GM12892 (cell line): ENCODE measurements at regions not wholly inside any gene's neighbourhood (a gene's known extent, or its start where the extent isn't known, plus 50 kb on each side); places are given as distances from the start of the nearest gene placed in this dataset.

Source experiments
- DNase-seq: peaks from one replicate; pipeline ENCODE4 v3.0.0; 2011; ENCODE audit not compliant: insufficient read length
- FAIRE-seq: peaks from 2 replicates; lab custom pipeline; 2011; peaks lifted over from hg19 to GRCh38; lab: Jason Lieb, UNC
- POLR2A ChIP-seq: IDR thresholded peaks from 2 replicates; pipeline ENCODE4 v1.6.1; 2011; ENCODE audit warnings: low read depth, low read length, control low read depth
- POLR2AphosphoS5 ChIP-seq: IDR thresholded peaks from 2 replicates; pipeline ENCODE4 v1.6.1; 2011; ENCODE audit warnings: low read depth, low read length, control low read depth
- TAF1 ChIP-seq: IDR thresholded peaks from 2 replicates; pipeline ENCODE4 v1.6.1; 2011; ENCODE audit warnings: low read depth, mild to moderate bottlenecking, control low read depth, low read length, borderline replicate concordance

DNA sequence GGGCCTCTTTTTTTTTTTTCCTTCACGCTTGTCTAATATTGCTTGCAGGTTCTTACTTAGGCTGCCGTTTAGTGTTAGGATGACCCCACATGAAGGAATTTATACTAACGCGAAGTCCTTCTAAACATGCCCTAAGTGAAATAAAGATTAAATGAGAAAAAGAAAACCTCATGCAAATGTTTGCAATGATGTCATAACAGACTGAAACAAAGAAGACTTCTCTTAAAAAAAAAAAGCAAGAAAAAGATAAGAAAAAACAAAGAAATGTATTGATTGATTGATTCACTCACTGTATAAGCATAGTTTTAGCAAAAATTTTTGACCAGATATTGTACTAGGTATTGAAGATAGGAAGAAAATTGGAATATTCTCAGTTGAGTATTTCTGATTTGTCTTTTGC lies 418.2 kb downstream of the IRS2 start:
- TF ChIP-seq POLR2A (no peak), TAF1 (no peak), POLR2AphosphoS5 (no peak)
- no peak for FAIRE-seq
- DNase-seq: no peak

DNA sequence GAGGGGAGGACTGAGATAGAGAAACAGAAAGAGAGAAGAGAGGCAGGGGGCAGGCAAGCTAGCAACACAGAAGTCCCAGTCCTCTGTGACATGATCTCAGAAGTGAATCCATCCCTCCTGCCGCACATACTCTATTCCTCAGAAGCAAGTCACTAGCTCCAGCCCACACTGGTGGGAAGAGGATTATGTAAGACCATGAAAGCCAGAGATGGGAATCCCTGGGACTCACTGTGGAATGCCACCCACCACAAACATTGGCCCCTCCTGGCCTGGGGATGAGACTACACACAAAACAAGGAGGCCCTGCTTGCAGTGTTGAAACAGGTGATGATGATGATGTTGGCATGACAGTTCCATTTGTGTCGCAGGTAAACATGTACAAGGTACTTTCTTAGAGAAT lies 419.9 kb downstream of the IRS2 start:
- TF ChIP-seq TAF1 (no peak), POLR2AphosphoS5 (no peak), POLR2A (no peak)

DNA sequence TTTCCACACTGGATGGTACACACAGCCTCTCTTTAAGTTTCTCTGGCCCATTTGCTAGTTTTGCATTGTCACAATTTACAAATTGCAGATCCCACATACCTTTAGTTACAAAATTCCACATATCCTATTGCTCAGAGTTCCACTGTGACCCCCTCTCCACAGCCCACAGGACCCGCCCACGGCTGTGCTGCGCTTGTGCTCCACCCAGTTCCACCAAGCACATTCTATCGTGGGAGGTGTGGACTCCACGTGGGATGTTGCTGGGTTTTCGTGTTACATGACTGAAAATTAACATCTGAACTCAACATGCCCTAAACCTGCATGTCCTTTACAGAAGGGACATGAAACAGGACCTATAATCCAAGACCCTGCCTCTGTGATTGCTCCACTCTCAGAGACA lies 423.0 kb downstream of the IRS2 start:
- TF ChIP-seq TAF1 (no peak), POLR2AphosphoS5 (no peak), POLR2A (no peak)
- DNase-seq: no peak
- no peak for FAIRE-seq

More for the DNA sequence above, 419.9 kb downstream of the IRS2 start:
- DNase-seq (no peak), FAIRE-seq (no peak)

DNA sequence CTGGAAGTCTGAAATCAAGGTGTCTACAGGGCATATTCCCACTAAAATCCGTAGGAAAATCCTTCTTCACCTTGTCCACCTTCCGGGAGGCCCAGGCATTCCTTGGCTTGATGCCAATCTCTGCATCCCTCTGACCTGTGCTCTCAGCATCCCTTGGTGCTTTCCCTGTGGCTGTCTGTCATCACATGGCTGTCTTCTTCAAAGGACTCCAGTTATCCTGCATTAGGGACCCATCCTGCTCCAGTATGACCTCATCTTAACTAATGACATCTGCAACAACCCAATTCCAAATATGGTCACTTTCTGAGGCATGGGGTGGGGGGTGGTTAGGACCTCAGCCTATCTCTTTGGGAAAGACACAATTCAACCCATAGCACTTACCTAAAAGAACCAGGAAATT lies 423.8 kb downstream of the IRS2 start:
- DNase-seq (no peak), FAIRE-seq (no peak)
- no peak for TF ChIP-seq TAF1
- TF ChIP-seq POLR2A: no peak
- no peak for TF ChIP-seq POLR2AphosphoS5

DNA sequence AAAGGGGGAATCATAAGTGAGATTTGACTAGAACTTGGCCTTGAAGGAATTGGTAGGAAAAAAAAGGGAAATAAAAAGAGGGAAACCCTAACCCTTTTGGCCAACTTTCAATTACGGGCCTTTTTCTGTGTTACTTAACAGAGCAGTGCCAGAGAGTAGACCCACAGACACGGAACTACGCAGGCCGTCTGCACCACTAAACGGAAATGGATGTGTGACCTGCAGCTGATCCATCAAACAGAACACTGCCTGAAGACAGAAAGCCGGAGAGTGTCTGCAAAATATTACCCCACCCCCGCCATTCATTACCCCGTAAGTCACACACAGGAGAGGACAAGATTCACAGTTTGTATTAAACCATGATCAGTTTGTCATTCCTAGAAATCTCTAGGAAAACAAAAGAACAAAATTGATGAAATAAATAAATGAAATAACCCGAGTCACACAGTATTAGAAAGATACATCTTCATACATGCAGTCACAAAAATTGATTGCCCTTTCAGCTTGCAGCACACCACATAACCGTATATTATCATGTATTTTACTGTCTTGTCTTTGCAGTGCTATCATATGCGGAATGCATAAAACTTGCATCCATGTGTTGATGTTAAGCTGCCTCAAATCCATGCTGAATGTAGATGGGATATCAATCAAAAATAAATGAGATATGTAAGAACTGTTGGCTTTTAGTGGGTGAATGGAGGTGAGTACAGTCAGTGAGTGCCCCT lies 424.7 kb downstream of the IRS2 start:
- DNase-seq: no peak
- no peak for FAIRE-seq
- no peak for TF ChIP-seq POLR2AphosphoS5
- no peak for TF ChIP-seq TAF1
- no peak for TF ChIP-seq POLR2A

DNA sequence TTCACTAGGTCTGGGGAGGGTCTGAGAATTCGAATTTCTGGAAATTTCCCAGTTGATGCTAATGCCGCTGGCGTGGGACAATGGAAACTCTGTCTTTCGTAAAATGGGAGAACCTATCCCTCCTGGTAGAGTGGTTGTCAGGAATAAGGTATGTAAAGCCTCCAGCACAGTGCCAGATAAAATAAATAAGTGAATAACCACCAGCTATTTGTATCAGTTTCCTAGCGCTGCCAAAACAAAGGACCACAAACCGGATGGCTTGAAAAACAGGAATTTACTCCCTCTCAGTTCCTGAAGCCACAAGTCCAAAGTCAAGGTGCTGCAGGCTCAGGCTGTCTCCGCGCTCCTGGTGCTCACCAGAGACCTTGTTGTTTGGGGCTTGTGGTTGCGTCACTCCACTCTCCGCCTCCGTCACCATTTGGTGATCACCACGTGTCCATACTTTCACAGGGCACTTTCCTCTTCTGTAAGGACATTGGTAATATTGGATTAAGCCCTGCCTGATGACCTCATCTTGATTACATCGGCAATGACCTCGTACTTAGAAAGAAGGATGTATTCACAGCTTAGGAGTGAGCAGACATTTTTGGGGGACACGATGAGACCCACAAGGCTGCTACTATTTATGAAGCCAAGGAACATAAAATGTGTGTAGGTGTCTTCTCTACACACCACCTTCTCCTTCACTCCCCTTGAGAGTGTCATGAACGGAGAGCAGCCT lies 428.5 kb downstream of the IRS2 start:
- DNase-seq (no peak), FAIRE-seq (no peak)
- no peak for TF ChIP-seq POLR2A

DNA sequence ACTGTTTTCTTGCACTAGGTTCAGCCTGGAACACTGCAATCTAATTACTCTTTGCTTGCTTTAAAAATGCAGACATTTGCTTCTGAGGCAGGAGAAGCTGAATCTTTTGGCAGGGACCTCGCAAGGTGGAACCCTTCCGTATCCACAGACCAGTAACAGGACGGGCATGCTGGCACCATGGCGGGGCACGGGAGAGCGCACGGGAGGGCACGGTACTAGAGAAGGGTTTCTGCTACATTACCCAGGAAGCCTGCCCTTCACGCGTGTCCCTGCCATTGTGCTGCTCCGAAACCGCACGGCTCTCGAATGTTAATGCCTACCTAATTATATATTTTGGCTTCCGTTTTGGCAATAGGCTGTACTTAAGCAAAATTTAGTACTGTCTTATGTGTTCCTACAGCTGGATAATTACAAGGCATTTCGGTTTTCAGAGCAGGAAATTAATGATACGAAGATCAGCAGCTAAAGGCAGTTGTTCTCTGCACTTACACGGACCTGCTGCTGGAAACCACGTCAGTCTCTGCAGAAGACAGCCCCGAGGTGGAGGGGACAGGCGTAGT lies 430.4 kb downstream of the IRS2 start:
- TF ChIP-seq TAF1 (no peak), POLR2A (no peak), POLR2AphosphoS5 (no peak)
- FAIRE-seq (no peak), DNase-seq (no peak)

DNA sequence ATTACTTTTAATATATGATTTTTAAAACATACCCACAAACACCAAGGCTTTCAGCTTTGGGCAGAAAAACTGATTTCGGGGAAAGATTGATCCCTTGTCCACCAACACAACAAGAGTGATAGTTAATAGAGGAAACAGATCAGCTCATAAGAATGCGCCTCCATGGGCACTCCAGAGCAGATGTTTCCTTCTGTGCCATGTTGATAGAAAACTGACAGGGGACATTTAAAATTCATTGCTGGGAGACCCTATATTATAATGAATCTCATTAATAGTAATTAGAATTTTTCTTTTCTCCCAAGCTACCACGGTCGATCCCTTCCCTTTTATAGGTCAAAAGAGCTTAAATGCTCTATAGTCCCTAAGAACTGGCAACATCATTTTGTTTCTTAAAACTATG lies 431.2 kb downstream of the IRS2 start:
- no peak for TF ChIP-seq POLR2A
- no peak for TF ChIP-seq POLR2AphosphoS5
- TF ChIP-seq TAF1: no peak
- no peak for FAIRE-seq
- DNase-seq: no peak

DNA sequence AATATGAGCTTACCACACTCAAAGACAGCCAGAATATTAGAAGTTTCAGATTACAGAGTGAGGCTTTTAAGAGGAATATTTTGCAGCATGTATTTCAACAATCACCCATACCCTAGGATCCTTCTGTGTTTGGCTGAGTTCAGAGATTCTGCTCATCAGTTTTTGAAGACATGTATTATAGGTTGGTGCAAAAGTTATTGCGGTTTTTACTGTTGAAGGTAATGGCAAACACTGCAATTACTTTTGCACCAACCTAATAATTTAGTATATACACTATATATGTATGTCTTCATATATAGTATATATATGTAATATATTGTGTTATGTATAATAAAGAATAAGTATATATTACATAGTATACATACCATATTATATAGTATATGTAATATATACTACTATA lies 435.1 kb downstream of the IRS2 start:
- FAIRE-seq: no peak
- TF ChIP-seq TAF1 (no peak), POLR2A (no peak), POLR2AphosphoS5 (no peak)
- DNase-seq: no peak

DNA sequence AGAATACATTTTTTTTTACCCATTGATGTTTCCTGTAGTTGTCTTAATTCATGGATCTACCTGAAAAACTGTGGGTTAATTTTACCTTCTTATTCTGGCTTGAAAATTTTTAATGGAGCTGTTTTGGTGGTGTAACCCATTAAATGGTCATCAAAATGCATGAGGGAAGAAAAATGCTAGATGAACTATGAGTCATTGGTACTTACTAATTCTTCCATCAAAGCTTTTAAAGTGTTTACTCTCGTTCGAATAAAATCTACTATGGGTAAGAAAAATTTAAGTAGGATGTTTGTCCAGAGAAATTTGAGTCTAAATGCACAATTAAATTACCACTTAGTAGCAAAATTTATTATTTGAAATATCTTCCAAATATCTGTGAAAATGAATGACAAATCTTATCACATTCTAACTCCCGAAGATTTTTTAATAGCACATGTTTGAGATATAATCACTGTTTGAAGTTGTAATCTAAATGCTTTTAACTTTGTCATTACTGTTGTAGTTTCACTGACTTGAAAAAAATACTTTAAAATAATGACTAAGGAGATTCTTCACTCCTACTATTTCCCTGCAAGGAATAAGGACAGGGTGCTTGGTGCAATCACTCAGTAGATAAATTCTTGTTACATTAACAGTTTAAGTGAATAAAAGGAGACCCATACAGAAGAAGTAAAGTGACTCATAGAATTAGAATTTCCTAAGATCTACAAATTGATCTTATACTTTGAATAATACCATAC lies 437.7 kb downstream of the IRS2 start:
- TF ChIP-seq TAF1 (no peak), POLR2AphosphoS5 (no peak), POLR2A (no peak)
- FAIRE-seq (no peak), DNase-seq (no peak)

DNA sequence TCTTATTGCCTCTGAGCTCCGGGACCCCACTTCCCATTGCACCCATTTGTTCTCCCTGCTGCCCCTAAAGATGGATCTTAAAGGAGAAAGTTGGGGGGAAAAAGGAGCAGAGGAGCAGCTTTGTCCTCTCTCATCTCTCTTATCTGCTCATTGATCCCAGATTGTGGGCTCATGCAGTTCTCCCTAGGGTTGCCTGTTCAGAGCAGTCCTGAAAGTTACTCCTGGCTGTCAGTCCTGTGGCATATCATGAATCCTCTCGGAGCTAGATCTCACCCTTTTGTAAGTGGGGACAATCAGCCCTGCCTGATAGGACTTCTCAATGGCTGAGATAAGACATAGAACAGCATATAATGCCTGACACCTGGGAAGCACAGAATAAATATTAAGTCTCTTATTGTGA lies 440.3 kb downstream of the IRS2 start:
- no peak for FAIRE-seq
- TF ChIP-seq TAF1: no peak
- no peak for TF ChIP-seq POLR2AphosphoS5
- TF ChIP-seq POLR2A: no peak
- no peak for DNase-seq
